SK-N-SH (cell line): ENCODE measurements at regions not wholly inside any gene's neighbourhood (a gene's known extent, or its start where the extent isn't known, plus 50 kb on each side); places are given as distances from the start of the nearest gene placed in this dataset.

Experiments
- CTCF ChIA-PET: fragments of 300-600, 350-600 bp; formaldehyde crosslinking; extraction: SDS; loops from one replicate; lab custom pipeline; 2021; lab: Yijun Ruan, JAX
- POLR2A ChIA-PET: fragments of 350-600 bp; sonication (Branson Sonifier 250); formaldehyde crosslinking; extraction: SDS; loops from one replicate; lab custom pipeline; 2020; ENCODE audit warnings: antibody characterized with exemption, inconsistent platforms; lab: Yijun Ruan, JAX
- DNase-seq: peaks from one replicate; pipeline ENCODE4 v3.0.0; 2012
- H2AFZ ChIP-seq: fragments of 200-600 bp; sonication (generic); 2 replicates; pipeline ENCODE4 v1.8.1; 2016; ENCODE audit warnings: antibody characterized with exemption, mild to moderate bottlenecking, low read depth
- H3F3A ChIP-seq: fragments of 200-600 bp; sonication (generic); replicated peaks from 2 replicates; pipeline ENCODE3; 2016; ENCODE audit warnings: antibody characterized with exemption, mild to moderate bottlenecking; ENCODE audit not compliant: insufficient read depth
- H3K27ac ChIP-seq, 2 experiments: fragments of 200-500 bp in 1 of 2; fragments of 200-600 bp in 1 of 2; sonication (Bioruptor generic) in 1 of 2; sonication (generic), shearing (Covaris generic) in 1 of 2; 2 replicates each; pipeline versions ENCODE4 v1.5.1 to v1.6.1; 2014 to 2016; ENCODE audit warnings: low read depth in 2 of 2, inconsistent platforms in 1 of 2, low read length in 1 of 2, mild to moderate bottlenecking in 1 of 2, mixed read lengths in 1 of 2
- H3K27me3 ChIP-seq: fragments of 200-600 bp; sonication (generic), shearing (Covaris generic); 2 replicates; pipeline ENCODE4 v1.6.1; 2016; ENCODE audit warnings: mixed run types; ENCODE audit not compliant: insufficient read depth
- H3K36me3 ChIP-seq, 2 experiments: fragments of 200-500 bp in 1 of 2; fragments of 200-600 bp in 1 of 2; sonication (Bioruptor generic) in 1 of 2; sonication (generic) in 1 of 2; replicated peaks in 1 of 2; 2 replicates each; pipeline versions ENCODE3 to v1.5.1; 2014 to 2016; ENCODE audit warnings: low read length in 1 of 2, mild to moderate bottlenecking in 1 of 2; ENCODE audit not compliant: insufficient read depth in 2 of 2, control insufficient read depth in 1 of 2
- H3K4me1 ChIP-seq, 2 experiments: fragments of 200-500 bp in 1 of 2; fragments of 200-600 bp in 1 of 2; sonication (Bioruptor generic) in 1 of 2; sonication (generic), shearing (Covaris generic) in 1 of 2; 2 replicates each; pipeline versions ENCODE4 v1.5.1 to v1.6.1; 2014 to 2016; ENCODE audit warnings: low read depth in 1 of 2, low read length in 1 of 2, mixed run types in 1 of 2; ENCODE audit not compliant: insufficient read depth in 2 of 2, control insufficient read depth in 1 of 2
- H3K4me2 ChIP-seq: fragments of 200-600 bp; sonication (generic), shearing (Covaris generic); 2 replicates; pipeline ENCODE4 v1.6.1; 2017; ENCODE audit warnings: mixed run types
- H3K4me3 ChIP-seq, 2 experiments: fragments of 200-500 bp in 1 of 2; fragments of 200-600 bp in 1 of 2; sonication (Bioruptor generic) in 1 of 2; sonication (generic), shearing (Covaris generic) in 1 of 2; 2 replicates each; pipeline versions ENCODE4 v1.5.1 to v1.8.1; 2014 to 2016; ENCODE audit warnings: low read depth in 2 of 2, inconsistent platforms in 1 of 2, low read length in 1 of 2, mild to moderate bottlenecking in 1 of 2, mixed read lengths in 1 of 2, moderate library complexity in 1 of 2
- H3K79me2 ChIP-seq: fragments of 200-600 bp; sonication (generic); 2 replicates; pipeline ENCODE4 v1.8.1; 2017; ENCODE audit warnings: mild to moderate bottlenecking; ENCODE audit not compliant: insufficient read depth
- H3K9ac ChIP-seq: fragments of 200-600 bp; sonication (generic); 2 replicates; pipeline ENCODE4 v1.6.1; 2017; ENCODE audit warnings: mixed run types
- H3K9me2 ChIP-seq: fragments of 200-600 bp; sonication (generic); 2 replicates; pipeline ENCODE4 v1.6.1; 2017; ENCODE audit warnings: mixed run types
- H3K9me3 ChIP-seq: fragments of 200-600 bp; sonication (generic); 2 replicates; pipeline ENCODE4 v1.6.1; 2017; ENCODE audit warnings: mixed run types, mild to moderate bottlenecking, moderate library complexity
- H4K20me1 ChIP-seq: fragments of 200-600 bp; sonication (generic); 2 replicates; pipeline ENCODE4 v1.6.1; 2017; ENCODE audit warnings: mild to moderate bottlenecking, mixed run types; ENCODE audit not compliant: insufficient read depth
- CHD2 ChIP-seq: fragments of 150-350 bp; IDR thresholded peaks from 2 replicates; pipeline ENCODE4 v1.6.1; 2018; ENCODE audit warnings: low read length; ENCODE audit not compliant: partially characterized antibody
- CTCF ChIP-seq: fragments of 200-600 bp; sonication (generic); IDR thresholded peaks from 2 replicates; pipeline ENCODE4 v1.6.1; 2017; ENCODE audit warnings: antibody characterized with exemption, mild to moderate bottlenecking, moderate library complexity
- EP300 ChIP-seq, 2 experiments: IDR thresholded peaks; 2 replicates each; pipeline versions ENCODE4 v1.4.0 to v1.6.1; 2012; ENCODE audit warnings: borderline replicate concordance in 1 of 2, low read depth in 1 of 2, low read length in 1 of 2
- EZH2phosphoT487 ChIP-seq: fragments of 200-600 bp; sonication (generic); IDR thresholded peaks from 2 replicates; pipeline ENCODE4 v1.6.1; 2017; ENCODE audit warnings: low read depth, mixed run types, mild to moderate bottlenecking, antibody characterized with exemption, moderate library complexity, borderline replicate concordance
- GABPA ChIP-seq: IDR thresholded peaks from 2 replicates; pipeline ENCODE4 v1.4.0; 2012; ENCODE audit warnings: low read depth, mild to moderate bottlenecking
- JUND ChIP-seq: IDR thresholded peaks from 2 replicates; pipeline ENCODE4 v1.4.0; 2012
- MAX ChIP-seq: IDR thresholded peaks from 2 replicates; pipeline ENCODE4 v1.4.0; 2012; ENCODE audit warnings: low read depth
- MEF2A ChIP-seq: IDR thresholded peaks from 2 replicates; pipeline ENCODE4 v1.4.0; 2012; ENCODE audit warnings: low read depth, borderline replicate concordance
- MXI1 ChIP-seq: IDR thresholded peaks from 2 replicates; pipeline ENCODE4 v1.6.1; 2012; ENCODE audit warnings: mild to moderate bottlenecking, low read depth, low read length, improper control_type of control experiment
- NFIC ChIP-seq: IDR thresholded peaks from 2 replicates; pipeline ENCODE4 v1.4.0; 2012; ENCODE audit warnings: borderline replicate concordance
- POLR2AphosphoS5 ChIP-seq: IDR thresholded peaks from 2 replicates; pipeline ENCODE4 v1.6.1; 2012; ENCODE audit warnings: low read depth, low read length
- RAD21 ChIP-seq: IDR thresholded peaks from 2 replicates; pipeline ENCODE4 v1.6.1; 2012; ENCODE audit warnings: mild to moderate bottlenecking, low read length
- REST ChIP-seq: IDR thresholded peaks from 2 replicates; pipeline ENCODE4 v1.6.1; 2012; ENCODE audit warnings: mild to moderate bottlenecking, low read depth, low read length, moderate library complexity
- SIN3A ChIP-seq: IDR thresholded peaks from 2 replicates; pipeline ENCODE4 v1.6.1; 2012; ENCODE audit warnings: low read depth, mild to moderate bottlenecking, low read length, moderate library complexity, borderline replicate concordance
- TAF1 ChIP-seq: IDR thresholded peaks from 2 replicates; pipeline ENCODE4 v1.6.1; 2012; ENCODE audit warnings: low read depth, mild to moderate bottlenecking, low read length, moderate library complexity, borderline replicate concordance
- USF2 ChIP-seq: fragments of 150-350 bp; IDR thresholded peaks from 2 replicates; pipeline ENCODE4 v1.6.1; 2017; ENCODE audit warnings: antibody characterized with exemption, low read length, low read depth, borderline replicate concordance
- YY1 ChIP-seq: IDR thresholded peaks from 2 replicates; pipeline ENCODE4 v1.4.0; 2012; ENCODE audit warnings: low read depth, mild to moderate bottlenecking
- ZBTB33 ChIP-seq: IDR thresholded peaks from 2 replicates; pipeline ENCODE4 v1.4.0; 2012; ENCODE audit warnings: low read depth, borderline replicate concordance
- WGBS: methylation state at CpG from one replicate; pipeline ENCODE4 v1.1.6; 2017; ENCODE audit warnings: low lambda C conversion rate; 5-methylcytosine and 5-hydroxymethylcytosine counted together

GRCh38 chr2:66748939-66749338 lies 314.0 kb downstream of the MEIS1 start:
- 35% methylated on average over 3 of the region's 3 CpGs for WGBS
- no peaks in the 10 kb centered on the region for H3K9me3 ChIP-seq
- H3K4me1 ChIP-seq: peaks cover 0 to 2% of the 10 kb centered on the region in 2 experiments; a peak in 1 of 4 replicates
- H2AFZ ChIP-seq: no peak overlapping the region
- no peak overlapping the region for H3K9ac ChIP-seq
- no peak for TF ChIP-seq GABPA
- no peak for TF ChIP-seq YY1
- no peak for TF ChIP-seq MEF2A
- no peak for TF ChIP-seq EZH2phosphoT487
- no peak for TF ChIP-seq JUND
- TF ChIP-seq TAF1: no peak
- TF ChIP-seq SIN3A: no peak
- TF ChIP-seq NFIC: no peak
- no peak for TF ChIP-seq MXI1
- TF ChIP-seq ZBTB33: no peak
- TF ChIP-seq REST: no peak
- TF ChIP-seq RAD21: no peak
- no peak for TF ChIP-seq EP300 (IDR thresholded peaks at IDR 0.05; ENCODE audit: borderline replicate concordance in 1 of 2, low read depth in 1 of 2, low read length in 1 of 2)
- TF ChIP-seq POLR2AphosphoS5: no peak
- no peak for TF ChIP-seq USF2
- TF ChIP-seq MAX: no peak
- no peak for TF ChIP-seq CHD2
- no peak for TF ChIP-seq CTCF
- no peak overlapping the region for H3K4me3 ChIP-seq
- peaks cover 5% of the 10 kb centered on the region; the same call in 1 of the 2 replicates for H3K9me2 ChIP-seq
- no peak for DNase-seq
- no peaks in the 10 kb centered on the region for H3F3A ChIP-seq
- no peaks in the 10 kb centered on the region for H3K36me3 ChIP-seq
- no peaks in the 10 kb centered on the region for H3K27me3 ChIP-seq
- H3K4me2 ChIP-seq: no peak overlapping the region
- ChIA-PET POLR2A (no interaction called here), CTCF (no interaction called here)
- no peak overlapping the region for H3K27ac ChIP-seq
- no peaks in the 10 kb centered on the region for H4K20me1 ChIP-seq
- no peaks in the 10 kb centered on the region for H3K79me2 ChIP-seq
